ENCODE measurements at regions not wholly inside any gene's neighbourhood (a gene's known extent, or its start where the extent isn't known, plus 50 kb on each side); places are given as distances from the start of the nearest gene placed in this dataset.

GRCh38 chrX:40440866-40441265 is 139.9 kb upstream of the ATP6AP2 start:
- TF ChIP-seq, protein P1, sequence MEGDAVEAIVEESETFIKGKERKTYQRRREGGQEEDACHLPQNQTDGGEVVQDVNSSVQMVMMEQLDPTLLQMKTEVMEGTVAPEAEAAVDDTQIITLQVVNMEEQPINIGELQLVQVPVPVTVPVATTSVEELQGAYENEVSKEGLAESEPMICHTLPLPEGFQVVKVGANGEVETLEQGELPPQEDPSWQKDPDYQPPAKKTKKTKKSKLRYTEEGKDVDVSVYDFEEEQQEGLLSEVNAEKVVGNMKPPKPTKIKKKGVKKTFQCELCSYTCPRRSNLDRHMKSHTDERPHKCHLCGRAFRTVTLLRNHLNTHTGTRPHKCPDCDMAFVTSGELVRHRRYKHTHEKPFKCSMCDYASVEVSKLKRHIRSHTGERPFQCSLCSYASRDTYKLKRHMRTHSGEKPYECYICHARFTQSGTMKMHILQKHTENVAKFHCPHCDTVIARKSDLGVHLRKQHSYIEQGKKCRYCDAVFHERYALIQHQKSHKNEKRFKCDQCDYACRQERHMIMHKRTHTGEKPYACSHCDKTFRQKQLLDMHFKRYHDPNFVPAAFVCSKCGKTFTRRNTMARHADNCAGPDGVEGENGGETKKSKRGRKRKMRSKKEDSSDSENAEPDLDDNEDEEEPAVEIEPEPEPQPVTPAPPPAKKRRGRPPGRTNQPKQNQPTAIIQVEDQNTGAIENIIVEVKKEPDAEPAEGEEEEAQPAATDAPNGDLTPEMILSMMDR (IDR thresholded peaks at IDR 0.05; ENCODE audit: extremely low read depth, missing control alignments), result no peak
- no peak for DNase-seq (ENCODE audit: low spot score)

GRCh38 chrX:40439625-40440532 is 140.9 kb upstream of the ATP6AP2 start:
- TF ChIP-seq, protein P1 (IDR thresholded peaks at IDR 0.05; ENCODE audit: extremely low read depth, missing control alignments), result no peak

DNA sequence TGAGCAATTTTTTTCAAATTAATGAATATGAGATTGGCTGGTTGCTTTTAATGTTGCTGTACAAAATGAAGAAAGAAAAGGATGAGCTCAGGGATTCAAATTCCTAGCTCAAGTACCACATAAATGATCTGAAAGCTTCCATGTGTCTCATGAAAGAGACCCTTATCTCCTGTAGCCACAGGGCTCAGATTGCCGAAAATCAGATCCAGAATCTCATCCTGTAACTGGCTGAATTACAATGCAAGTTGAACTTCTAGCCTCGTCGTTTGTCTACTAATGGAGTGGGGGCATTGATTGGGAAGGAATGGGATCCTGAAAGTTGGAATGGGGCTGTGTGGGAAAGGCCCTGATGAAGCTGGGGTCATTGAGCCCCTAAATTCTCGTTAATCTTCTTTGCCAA is 143.4 kb upstream of the ATP6AP2 start:
- no peak for DNase-seq (ENCODE audit: low spot score)
- TF ChIP-seq, protein P1 (IDR thresholded peaks at IDR 0.05; ENCODE audit: extremely low read depth, missing control alignments), result no peak

More at GRCh38 chrX:40439625-40440532, 140.9 kb upstream of the ATP6AP2 start:
- DNase-seq (ENCODE audit: low spot score), result no peak

GRCh38 chrX:40434947-40435346 is 145.8 kb upstream of the ATP6AP2 start:
- TF ChIP-seq, protein P1 (IDR thresholded peaks at IDR 0.05; ENCODE audit: extremely low read depth, missing control alignments), result no peak
- DNase-seq (ENCODE audit: low spot score), result no peak

GRCh38 chrX:40434443-40434842 is 146.3 kb upstream of the ATP6AP2 start:
- TF ChIP-seq, protein P1 (IDR thresholded peaks at IDR 0.05; ENCODE audit: extremely low read depth, missing control alignments), result no peak
- no peak for DNase-seq (ENCODE audit: low spot score)

- DNase-seq (ENCODE audit: low spot score), result no peak
- TF ChIP-seq, protein P1 (IDR thresholded peaks at IDR 0.05; ENCODE audit: extremely low read depth, missing control alignments), result no peak
Observed at GRCh38 chrX:40433160-40433559, 147.6 kb upstream of the ATP6AP2 start.

DNA sequence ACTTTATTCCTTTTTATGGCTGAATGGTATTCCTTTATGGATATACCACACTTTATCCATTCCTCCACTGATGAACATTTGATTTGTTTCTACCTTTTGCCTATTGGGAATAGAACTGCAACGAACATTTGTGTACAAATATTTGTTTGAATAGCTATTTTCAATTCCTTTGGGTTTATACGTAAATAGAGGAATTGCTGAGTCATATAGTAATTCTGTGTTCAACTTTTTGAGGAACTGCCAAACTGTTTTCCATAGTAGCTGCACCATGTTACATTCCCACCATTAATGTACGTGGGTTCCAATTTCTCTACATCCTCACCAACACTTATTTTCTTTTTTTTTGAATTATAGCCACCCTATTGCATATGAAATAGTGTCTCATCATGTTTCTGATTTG is 156.5 kb upstream of the ATP6AP2 start:
- no peak for DNase-seq (ENCODE audit: low spot score)
- TF ChIP-seq, protein P1 (IDR thresholded peaks at IDR 0.05; ENCODE audit: extremely low read depth, missing control alignments), result no peak

Data from GM20000 (cell line).